ENCODE measurements at regions not wholly inside any gene's neighbourhood (a gene's known extent, or its start where the extent isn't known, plus 50 kb on each side); places are given as distances from the start of the nearest gene placed in this dataset.
A peak's percentile ranks its signal among the peaks of the same experiment; 100 is the strongest.
"Not testable (repeated sequence)": the region's sequence is repeated elsewhere in the genome, so short reads cannot be mapped to it uniquely, and the experiment has no call there.

GRCh38 chr16:87035053-87035452 lies 282.1 kb downstream of the C16orf95 start:
- TF ChIP-seq, protein P1, sequence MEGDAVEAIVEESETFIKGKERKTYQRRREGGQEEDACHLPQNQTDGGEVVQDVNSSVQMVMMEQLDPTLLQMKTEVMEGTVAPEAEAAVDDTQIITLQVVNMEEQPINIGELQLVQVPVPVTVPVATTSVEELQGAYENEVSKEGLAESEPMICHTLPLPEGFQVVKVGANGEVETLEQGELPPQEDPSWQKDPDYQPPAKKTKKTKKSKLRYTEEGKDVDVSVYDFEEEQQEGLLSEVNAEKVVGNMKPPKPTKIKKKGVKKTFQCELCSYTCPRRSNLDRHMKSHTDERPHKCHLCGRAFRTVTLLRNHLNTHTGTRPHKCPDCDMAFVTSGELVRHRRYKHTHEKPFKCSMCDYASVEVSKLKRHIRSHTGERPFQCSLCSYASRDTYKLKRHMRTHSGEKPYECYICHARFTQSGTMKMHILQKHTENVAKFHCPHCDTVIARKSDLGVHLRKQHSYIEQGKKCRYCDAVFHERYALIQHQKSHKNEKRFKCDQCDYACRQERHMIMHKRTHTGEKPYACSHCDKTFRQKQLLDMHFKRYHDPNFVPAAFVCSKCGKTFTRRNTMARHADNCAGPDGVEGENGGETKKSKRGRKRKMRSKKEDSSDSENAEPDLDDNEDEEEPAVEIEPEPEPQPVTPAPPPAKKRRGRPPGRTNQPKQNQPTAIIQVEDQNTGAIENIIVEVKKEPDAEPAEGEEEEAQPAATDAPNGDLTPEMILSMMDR (conservative IDR thresholded peaks at IDR 0.05; ENCODE audit: low read depth, low read length), result no peak

DNA sequence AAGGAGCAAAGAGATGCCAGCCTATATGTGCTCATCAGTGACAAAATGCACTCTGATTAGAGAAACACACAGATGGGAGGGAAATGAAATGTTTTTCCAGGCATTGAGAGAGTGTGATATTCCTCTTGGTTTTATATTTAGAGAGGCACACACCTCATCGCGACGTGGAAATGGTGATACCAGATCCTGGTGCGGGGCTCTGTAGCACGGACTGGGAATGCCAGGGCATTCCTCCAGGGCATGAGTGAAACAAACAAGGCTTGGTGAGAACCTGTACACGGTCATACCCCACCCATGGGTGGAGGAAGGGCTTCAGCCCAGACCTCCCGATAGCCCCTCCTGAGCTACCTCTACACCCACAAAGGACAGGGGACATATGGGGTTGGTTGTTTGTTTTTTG lies 280.2 kb downstream of the C16orf95 start:
- TF ChIP-seq, protein P1 (conservative IDR thresholded peaks at IDR 0.05; ENCODE audit: low read depth, low read length), result no peak
- no peak for DNase-seq (ENCODE audit: low read depth)
- H3K4me3 ChIP-seq (ENCODE audit: low read depth, low read length), result no peak overlapping the region

More at GRCh38 chr16:87035053-87035452, 282.1 kb downstream of the C16orf95 start:
- DNase-seq (ENCODE audit: low read depth), result no peak
- no peak overlapping the region for H3K4me3 ChIP-seq (ENCODE audit: low read depth, low read length)

- H3K4me3 ChIP-seq (ENCODE audit: low read depth, low read length), result not testable (repeated sequence)
Observed at GRCh38 chr16:87038528-87038927, 278.7 kb downstream of the C16orf95 start.

DNA sequence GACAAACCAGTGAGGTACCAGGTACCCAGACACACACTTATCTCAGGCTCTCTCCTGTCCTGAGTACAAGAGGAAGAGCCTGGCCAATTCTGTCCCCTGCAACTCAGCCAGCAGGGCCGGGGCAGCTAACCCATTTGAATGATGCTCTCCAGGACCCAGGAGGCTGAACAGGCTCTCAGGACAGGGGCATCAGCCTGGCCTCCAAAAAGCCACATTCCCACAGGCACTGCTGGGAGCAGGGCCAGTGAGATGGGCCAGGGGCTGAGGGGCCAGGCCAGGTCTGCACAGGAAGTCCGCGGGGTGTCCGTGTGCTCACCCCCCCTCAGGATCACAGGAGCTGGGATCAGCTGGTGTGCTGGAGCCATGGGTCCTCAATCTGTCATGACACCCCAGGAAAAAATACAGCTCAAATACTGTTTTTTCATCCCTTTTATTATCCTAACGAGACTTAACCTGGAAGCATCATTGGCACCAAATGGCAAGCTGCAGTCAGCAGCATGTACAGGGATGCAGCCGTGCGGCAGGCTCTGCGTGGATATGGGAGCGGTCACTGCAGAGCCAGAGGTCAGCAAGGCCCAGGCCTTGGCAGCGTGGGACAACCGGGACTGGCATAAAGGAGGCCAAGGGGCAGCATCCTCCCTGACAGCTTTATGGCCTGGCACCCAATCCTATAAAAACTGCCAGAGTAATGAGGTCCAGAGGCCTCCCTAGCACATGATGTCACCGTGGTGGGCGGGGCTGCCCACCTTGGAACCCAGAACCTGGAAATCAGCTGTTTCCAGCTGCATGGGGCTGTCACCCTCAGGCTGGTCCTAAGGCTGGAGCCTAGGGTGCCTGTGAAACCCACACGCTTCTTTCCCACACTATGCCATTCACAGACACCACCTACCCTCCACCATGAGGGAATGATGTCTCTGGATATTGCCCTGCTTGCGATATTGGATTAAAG lies 276.7 kb downstream of the C16orf95 start:
- DNase-seq (ENCODE audit: low read depth), result no peak
- TF ChIP-seq, protein P1 (conservative IDR thresholded peaks at IDR 0.05; ENCODE audit: low read depth, low read length), result no peak
- no peak overlapping the region for H3K4me3 ChIP-seq (ENCODE audit: low read depth, low read length)

More at GRCh38 chr16:87038528-87038927, 278.7 kb downstream of the C16orf95 start:
- DNase-seq (ENCODE audit: low read depth), result not testable (repeated sequence)

DNA sequence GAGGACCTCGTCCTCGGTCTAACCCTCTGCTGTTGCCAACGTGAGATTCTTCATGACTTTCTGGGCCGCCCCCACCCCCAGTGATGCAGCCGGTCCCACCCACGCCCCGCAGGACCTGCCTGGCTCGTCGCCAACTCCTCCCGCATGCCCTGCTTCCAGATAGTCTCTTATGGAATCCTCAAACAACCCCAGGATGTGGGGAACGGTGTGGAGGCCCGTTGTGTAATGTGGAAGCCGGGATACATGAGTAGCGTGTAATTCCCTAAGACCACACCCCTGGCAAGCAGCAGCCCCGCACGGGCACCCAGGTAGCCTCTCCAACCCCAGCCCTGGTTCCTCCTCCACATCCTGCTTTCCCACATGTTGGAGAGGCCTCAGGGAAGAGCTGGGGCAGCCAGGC lies 275.9 kb downstream of the C16orf95 start:
- no peak for DNase-seq (ENCODE audit: low read depth)
- no peak overlapping the region for H3K4me3 ChIP-seq (ENCODE audit: low read depth, low read length)
- TF ChIP-seq, protein P1 (conservative IDR thresholded peaks at IDR 0.05; ENCODE audit: low read depth, low read length), result no peak

- TF ChIP-seq, protein P1 (conservative IDR thresholded peaks at IDR 0.05; ENCODE audit: low read depth, low read length), result no peak
- DNase-seq (ENCODE audit: low read depth), result no peak
- H3K4me3 ChIP-seq (ENCODE audit: low read depth, low read length), result no peak overlapping the region
Observed at GRCh38 chr16:87042551-87043230, 274.5 kb downstream of the C16orf95 start.

- peak; percentile 52 for DNase-seq (ENCODE audit: low read depth)
Observed at GRCh38 chr16:87043231-87044031, 273.8 kb downstream of the C16orf95 start.

More at GRCh38 chr16:87043231-87044031, 273.8 kb downstream of the C16orf95 start:
- no peak overlapping the region for H3K4me3 ChIP-seq (ENCODE audit: low read depth, low read length)
- TF ChIP-seq, protein P1 (conservative IDR thresholded peaks at IDR 0.05; ENCODE audit: low read depth, low read length), result peak; percentile 5
